WTC11 (cell line): ENCODE measurements at regions not wholly inside any gene's neighbourhood (a gene's known extent, or its start where the extent isn't known, plus 50 kb on each side); places are given as distances from the start of the nearest gene placed in this dataset.

Source experiments
- ATAC-seq: fragments of 200-7000 bp; cut with Tn5 transposase; 2 replicates; pipeline ENCODE4 v1.10.0; 2021; ENCODE audit warnings: mild to moderate bottlenecking, moderate library complexity
- CTCF ChIA-PET: fragments of 300-600 bp; sonication (Branson Sonifier 250); formaldehyde crosslinking; loops from one replicate; lab custom pipeline; 2021; ENCODE audit warnings: antibody characterized with exemption; lab: Charles Lee
- POLR2A ChIA-PET: fragments of 350-600 bp; sonication (Branson Sonifier 250); formaldehyde crosslinking; loops from one replicate; lab custom pipeline; 2021; ENCODE audit warnings: antibody characterized with exemption; lab: Charles Lee
- DNase-seq: peaks from one replicate; pipeline ENCODE4 v3.0.0; 2021; ENCODE audit warnings: low spot score
- H3K27ac Mint-ChIP-seq: 2 replicates; pipeline ENCODE4 v1.8.0; 2021; ENCODE audit warnings: mixed read lengths
- H3K27me3 Mint-ChIP-seq: 2 replicates; pipeline ENCODE4 v1.8.0; 2021; ENCODE audit warnings: low read depth, mild to moderate bottlenecking, moderate library complexity, mixed read lengths
- H3K36me3 Mint-ChIP-seq: 2 replicates; pipeline ENCODE4 v1.8.0; 2021; ENCODE audit warnings: mixed read lengths
- H3K4me1 Mint-ChIP-seq: 2 replicates; pipeline ENCODE4 v1.8.0; 2022; ENCODE audit warnings: mixed read lengths
- H3K4me3 Mint-ChIP-seq: 2 replicates; pipeline ENCODE4 v1.8.0; 2021; ENCODE audit warnings: mild to moderate bottlenecking, moderate library complexity, mixed read lengths
- H3K9me3 Mint-ChIP-seq: 2 replicates; pipeline ENCODE4 v1.8.0; 2021; ENCODE audit warnings: mixed read lengths
- CBFB ChIP-seq: sonication (generic); formaldehyde crosslinking; IDR thresholded peaks from 2 replicates; pipeline ENCODE4 v1.8.1; 2022; ENCODE audit warnings: mild to moderate bottlenecking, low read depth, missing genetic modification reagents
- FOXK1 ChIP-seq: sonication (generic); formaldehyde crosslinking; IDR thresholded peaks from 2 replicates; pipeline ENCODE4 v1.8.0; 2022; ENCODE audit warnings: mild to moderate bottlenecking, moderate library complexity, missing genetic modification reagents
- GABPB1 ChIP-seq: sonication (generic); formaldehyde crosslinking; IDR thresholded peaks from 2 replicates; pipeline ENCODE4 v1.8.1; 2023; ENCODE audit warnings: mild to moderate bottlenecking, missing genetic modification reagents
- GTF2I ChIP-seq: fragments of 250-450 bp; sonication (Bioruptor Pico); conservative IDR thresholded peaks from 2 replicates; pipeline ENCODE4 v1.4.0; 2021; ENCODE audit warnings: mild to moderate bottlenecking
- HMGA2 ChIP-seq: fragments of 250-450 bp; sonication (Bioruptor Pico); IDR thresholded peaks from 2 replicates; pipeline ENCODE4 v1.4.0; 2021; ENCODE audit warnings: mild to moderate bottlenecking, moderate library complexity
- JUN ChIP-seq: sonication (generic); formaldehyde crosslinking; IDR thresholded peaks from 2 replicates; pipeline ENCODE4 v1.8.0; 2023; ENCODE audit warnings: mild to moderate bottlenecking, missing genetic modification reagents
- NFE2L1 ChIP-seq: sonication (generic); formaldehyde crosslinking; IDR thresholded peaks from 2 replicates; pipeline ENCODE4 v1.8.1; 2023; ENCODE audit warnings: missing genetic modification reagents
- OVOL2 ChIP-seq: fragments of 250-450 bp; sonication (Bioruptor Pico); IDR thresholded peaks from 2 replicates; pipeline ENCODE4 v1.9.0; 2021; ENCODE audit warnings: mild to moderate bottlenecking, borderline replicate concordance
- SMAD3 ChIP-seq: sonication (generic); formaldehyde crosslinking; IDR thresholded peaks from 2 replicates; pipeline ENCODE4 v1.8.0; 2022; ENCODE audit warnings: missing genetic modification reagents, mild to moderate bottlenecking, borderline replicate concordance
- TEAD1 ChIP-seq: sonication (generic); formaldehyde crosslinking; IDR thresholded peaks from 2 replicates; pipeline ENCODE4 v1.8.0; 2022; ENCODE audit warnings: mild to moderate bottlenecking, missing genetic modification reagents
- ZNF121 ChIP-seq: sonication (generic); formaldehyde crosslinking; IDR thresholded peaks from 2 replicates; pipeline ENCODE4 v1.8.0; 2023; ENCODE audit warnings: missing genetic modification reagents
- ZNF232 ChIP-seq: sonication (generic); formaldehyde crosslinking; IDR thresholded peaks from 2 replicates; pipeline ENCODE4 v1.8.0; 2022; ENCODE audit warnings: mild to moderate bottlenecking, missing genetic modification reagents
- ZNF317 ChIP-seq: sonication (generic); formaldehyde crosslinking; IDR thresholded peaks from 2 replicates; pipeline ENCODE4 v1.8.1; 2023; ENCODE audit warnings: low read depth, mild to moderate bottlenecking, moderate library complexity, missing genetic modification reagents, borderline replicate concordance
- ZNF416 ChIP-seq: fragments of 250-450 bp; sonication (Bioruptor Pico); IDR thresholded peaks from 2 replicates; pipeline ENCODE4 v1.9.0; 2021; ENCODE audit warnings: mild to moderate bottlenecking, inconsistent platforms
- ZNF423 ChIP-seq: fragments of 250-450 bp; sonication (Bioruptor Pico); IDR thresholded peaks from 2 replicates; pipeline ENCODE4 v2.1.2; 2022; ENCODE audit warnings: mild to moderate bottlenecking, moderate library complexity
- ZNF671 ChIP-seq: fragments of 250-450 bp; sonication (Bioruptor Pico); IDR thresholded peaks from 2 replicates; pipeline ENCODE4 v1.8.0; 2021; ENCODE audit warnings: mild to moderate bottlenecking
- TF ChIP-seq, protein P1 (sequence below): fragments of 250-450 bp; sonication (Bioruptor Pico); IDR thresholded peaks from 2 replicates; pipeline ENCODE4 v1.9.0; 2021; ENCODE audit warnings: mild to moderate bottlenecking
- TF ChIP-seq, protein P2 (sequence below): sonication (generic); formaldehyde crosslinking; IDR thresholded peaks from 2 replicates; pipeline ENCODE4 v1.8.0; 2022; ENCODE audit warnings: mild to moderate bottlenecking, missing genetic modification reagents
- TF ChIP-seq, protein P3 (sequence below): sonication (generic); formaldehyde crosslinking; IDR thresholded peaks from 2 replicates; pipeline ENCODE4 v1.8.0; 2022; ENCODE audit warnings: mild to moderate bottlenecking, missing genetic modification reagents
- TF ChIP-seq, protein P4 (sequence below): sonication (generic); formaldehyde crosslinking; IDR thresholded peaks from 2 replicates; pipeline ENCODE4 v1.8.1; 2022; ENCODE audit warnings: mild to moderate bottlenecking, missing genetic modification reagents, moderate library complexity, borderline replicate concordance
- TF ChIP-seq, protein P5 (sequence below): sonication (generic); formaldehyde crosslinking; IDR thresholded peaks from 2 replicates; pipeline ENCODE4 v1.8.1; 2022; ENCODE audit warnings: low read depth, mild to moderate bottlenecking, moderate library complexity, missing genetic modification reagents, borderline replicate concordance
- TF ChIP-seq, protein P6 (sequence below): fragments of 250-450 bp; sonication (Bioruptor Pico); IDR thresholded peaks from 2 replicates; pipeline ENCODE4 v1.8.0; 2021; ENCODE audit warnings: mild to moderate bottlenecking
- TF ChIP-seq, protein P7 (sequence below): sonication (generic); formaldehyde crosslinking; IDR thresholded peaks from 2 replicates; pipeline ENCODE4 v1.8.1; 2023; ENCODE audit warnings: mild to moderate bottlenecking, moderate library complexity, missing genetic modification reagents

DNA sequence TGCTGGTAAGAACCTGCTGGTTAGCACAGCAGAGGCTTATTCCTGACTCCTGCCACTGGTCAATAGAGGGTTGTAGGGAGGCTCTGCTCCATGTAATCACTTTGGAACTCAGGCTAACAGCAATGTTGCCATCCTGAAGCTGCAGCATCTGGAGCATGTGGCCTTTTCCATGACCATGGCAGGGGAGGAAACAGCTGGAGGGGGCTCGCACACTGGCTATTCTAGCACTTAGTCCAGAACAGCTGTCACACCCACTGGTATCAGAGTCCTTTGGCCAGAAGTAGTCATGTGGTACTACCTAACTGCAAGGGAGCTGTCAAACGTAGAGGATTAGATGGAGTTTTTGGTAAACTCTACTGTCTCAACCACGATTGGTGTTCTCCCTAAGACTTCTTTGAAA lies 450.0 kb downstream of the RPS24 start:
- CTCF ChIA-PET: interaction anchor here (0.5 kb wide), 1 partner anchor 1001 kb away, joined by 3 read pairs; no protein-coding TSS in a partner anchor

DNA sequence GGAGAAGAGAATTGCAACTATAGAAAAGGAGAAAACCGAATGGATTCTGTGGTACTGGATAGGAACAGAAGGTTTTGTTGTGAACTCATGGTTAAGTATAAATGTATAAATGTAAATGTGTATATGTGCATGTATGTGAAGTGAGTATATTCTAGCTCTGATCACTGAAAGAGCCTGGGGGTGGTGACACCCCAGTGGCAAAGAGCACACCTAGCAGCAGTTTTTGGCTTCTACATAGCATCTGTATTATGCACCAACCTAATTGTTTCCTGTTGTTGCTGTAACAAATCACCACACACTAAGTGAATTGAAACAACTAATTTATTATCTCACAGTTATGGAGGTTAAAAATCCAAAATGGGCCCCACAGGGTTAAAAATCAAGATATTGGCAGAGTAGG lies 455.4 kb downstream of the RPS24 start:
- ChIA-PET CTCF (no interaction called here), POLR2A (no interaction called here)
- DNase-seq: no peak
- Mint-ChIP-seq H3K9me3 (peaks cover 53% of the 10 kb centered on the region), H3K4me3 (no peak overlapping the region), H3K27me3 (peaks cover 10% of the 10 kb centered on the region)
- no peak for TF ChIP-seq TEAD1
- no peak for TF ChIP-seq OVOL2 (CRISPR knock-in tag)
- no peak for TF ChIP-seq ZNF317
- TF ChIP-seq ZNF423 (CRISPR knock-in tag): no peak
- TF ChIP-seq JUN (CRISPR knock-in tag): no peak
- TF ChIP-seq, all 79 proteins: peak for 0
- Mint-ChIP-seq H3K27ac (no peak overlapping the region), H3K36me3 (peaks cover 28% of the 10 kb centered on the region), H3K4me1 (no peaks in the 10 kb centered on the region)
- no peak for ATAC-seq

More for the DNA sequence above, 450.0 kb downstream of the RPS24 start:
- ATAC-seq: no peak
- H3K36me3 Mint-ChIP-seq: peaks cover 2% of the 10 kb centered on the region; the same call in 1 of the 2 replicates
- no peaks in the 10 kb centered on the region for H3K4me1 Mint-ChIP-seq
- H3K4me3 Mint-ChIP-seq: no peak overlapping the region
- H3K27ac Mint-ChIP-seq: no peak overlapping the region
- no peak for TF ChIP-seq ZNF416 (CRISPR knock-in tag)
- TF ChIP-seq GTF2I (CRISPR knock-in tag): no peak
- TF ChIP-seq HMGA2 (CRISPR knock-in tag): no peak
- no peak for TF ChIP-seq ZNF232 (CRISPR knock-in tag)
- TF ChIP-seq, protein P1, sequence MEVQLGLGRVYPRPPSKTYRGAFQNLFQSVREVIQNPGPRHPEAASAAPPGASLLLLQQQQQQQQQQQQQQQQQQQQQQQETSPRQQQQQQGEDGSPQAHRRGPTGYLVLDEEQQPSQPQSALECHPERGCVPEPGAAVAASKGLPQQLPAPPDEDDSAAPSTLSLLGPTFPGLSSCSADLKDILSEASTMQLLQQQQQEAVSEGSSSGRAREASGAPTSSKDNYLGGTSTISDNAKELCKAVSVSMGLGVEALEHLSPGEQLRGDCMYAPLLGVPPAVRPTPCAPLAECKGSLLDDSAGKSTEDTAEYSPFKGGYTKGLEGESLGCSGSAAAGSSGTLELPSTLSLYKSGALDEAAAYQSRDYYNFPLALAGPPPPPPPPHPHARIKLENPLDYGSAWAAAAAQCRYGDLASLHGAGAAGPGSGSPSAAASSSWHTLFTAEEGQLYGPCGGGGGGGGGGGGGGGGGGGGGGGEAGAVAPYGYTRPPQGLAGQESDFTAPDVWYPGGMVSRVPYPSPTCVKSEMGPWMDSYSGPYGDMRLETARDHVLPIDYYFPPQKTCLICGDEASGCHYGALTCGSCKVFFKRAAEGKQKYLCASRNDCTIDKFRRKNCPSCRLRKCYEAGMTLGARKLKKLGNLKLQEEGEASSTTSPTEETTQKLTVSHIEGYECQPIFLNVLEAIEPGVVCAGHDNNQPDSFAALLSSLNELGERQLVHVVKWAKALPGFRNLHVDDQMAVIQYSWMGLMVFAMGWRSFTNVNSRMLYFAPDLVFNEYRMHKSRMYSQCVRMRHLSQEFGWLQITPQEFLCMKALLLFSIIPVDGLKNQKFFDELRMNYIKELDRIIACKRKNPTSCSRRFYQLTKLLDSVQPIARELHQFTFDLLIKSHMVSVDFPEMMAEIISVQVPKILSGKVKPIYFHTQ: no peak
- TF ChIP-seq, protein P2, sequence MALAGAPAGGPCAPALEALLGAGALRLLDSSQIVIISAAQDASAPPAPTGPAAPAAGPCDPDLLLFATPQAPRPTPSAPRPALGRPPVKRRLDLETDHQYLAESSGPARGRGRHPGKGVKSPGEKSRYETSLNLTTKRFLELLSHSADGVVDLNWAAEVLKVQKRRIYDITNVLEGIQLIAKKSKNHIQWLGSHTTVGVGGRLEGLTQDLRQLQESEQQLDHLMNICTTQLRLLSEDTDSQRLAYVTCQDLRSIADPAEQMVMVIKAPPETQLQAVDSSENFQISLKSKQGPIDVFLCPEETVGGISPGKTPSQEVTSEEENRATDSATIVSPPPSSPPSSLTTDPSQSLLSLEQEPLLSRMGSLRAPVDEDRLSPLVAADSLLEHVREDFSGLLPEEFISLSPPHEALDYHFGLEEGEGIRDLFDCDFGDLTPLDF (CRISPR knock-in tag): no peak
- TF ChIP-seq, protein P3, sequence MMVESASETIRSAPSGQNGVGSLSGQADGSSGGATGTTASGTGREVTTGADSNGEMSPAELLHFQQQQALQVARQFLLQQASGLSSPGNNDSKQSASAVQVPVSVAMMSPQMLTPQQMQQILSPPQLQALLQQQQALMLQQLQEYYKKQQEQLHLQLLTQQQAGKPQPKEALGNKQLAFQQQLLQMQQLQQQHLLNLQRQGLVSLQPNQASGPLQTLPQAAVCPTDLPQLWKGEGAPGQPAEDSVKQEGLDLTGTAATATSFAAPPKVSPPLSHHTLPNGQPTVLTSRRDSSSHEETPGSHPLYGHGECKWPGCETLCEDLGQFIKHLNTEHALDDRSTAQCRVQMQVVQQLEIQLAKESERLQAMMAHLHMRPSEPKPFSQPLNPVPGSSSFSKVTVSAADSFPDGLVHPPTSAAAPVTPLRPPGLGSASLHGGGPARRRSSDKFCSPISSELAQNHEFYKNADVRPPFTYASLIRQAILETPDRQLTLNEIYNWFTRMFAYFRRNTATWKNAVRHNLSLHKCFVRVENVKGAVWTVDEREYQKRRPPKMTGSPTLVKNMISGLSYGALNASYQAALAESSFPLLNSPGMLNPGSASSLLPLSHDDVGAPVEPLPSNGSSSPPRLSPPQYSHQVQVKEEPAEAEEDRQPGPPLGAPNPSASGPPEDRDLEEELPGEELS: no peak
- TF ChIP-seq, protein P4, sequence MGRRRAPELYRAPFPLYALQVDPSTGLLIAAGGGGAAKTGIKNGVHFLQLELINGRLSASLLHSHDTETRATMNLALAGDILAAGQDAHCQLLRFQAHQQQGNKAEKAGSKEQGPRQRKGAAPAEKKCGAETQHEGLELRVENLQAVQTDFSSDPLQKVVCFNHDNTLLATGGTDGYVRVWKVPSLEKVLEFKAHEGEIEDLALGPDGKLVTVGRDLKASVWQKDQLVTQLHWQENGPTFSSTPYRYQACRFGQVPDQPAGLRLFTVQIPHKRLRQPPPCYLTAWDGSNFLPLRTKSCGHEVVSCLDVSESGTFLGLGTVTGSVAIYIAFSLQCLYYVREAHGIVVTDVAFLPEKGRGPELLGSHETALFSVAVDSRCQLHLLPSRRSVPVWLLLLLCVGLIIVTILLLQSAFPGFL: no peak
- no peak for TF ChIP-seq GABPB1 (CRISPR knock-in tag)
- TF ChIP-seq SMAD3 (CRISPR knock-in tag): no peak
- no peak for TF ChIP-seq FOXK1 (CRISPR knock-in tag)
- no peak for TF ChIP-seq NFE2L1 (CRISPR knock-in tag)
- no peak for TF ChIP-seq CBFB (CRISPR knock-in tag)
- POLR2A ChIA-PET: interaction anchor here (0.5 kb wide), 1 partner anchor 672 kb away, joined by 4 read pairs; no protein-coding TSS in a partner anchor
- no peak for DNase-seq
- peaks cover 2% of the 10 kb centered on the region; the same call in 1 of the 2 replicates for H3K27me3 Mint-ChIP-seq
- H3K9me3 Mint-ChIP-seq: peaks cover 4% of the 10 kb centered on the region

DNA sequence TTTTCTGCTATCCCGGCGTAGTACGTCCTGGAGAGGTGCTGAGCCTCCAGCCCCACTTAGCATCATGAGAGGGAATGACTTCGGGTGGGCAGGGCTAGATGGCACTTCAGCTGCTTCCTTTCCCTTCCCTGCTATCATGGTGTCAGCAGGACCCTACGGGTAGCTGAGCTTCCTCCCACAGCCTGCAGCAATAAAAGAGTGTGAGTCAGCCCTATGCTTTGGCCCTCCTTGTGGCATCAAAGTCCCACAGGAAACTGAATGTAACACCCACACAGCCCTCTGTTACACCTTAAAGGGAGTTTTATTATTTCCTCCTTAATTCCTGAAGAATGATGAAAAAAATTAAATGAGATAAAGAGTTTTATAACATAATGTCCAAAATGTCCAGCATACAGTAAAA lies 458.1 kb downstream of the RPS24 start:
- no peak for ATAC-seq
- no peak overlapping the region for H3K4me3 Mint-ChIP-seq
- H3K27ac Mint-ChIP-seq: no peak overlapping the region
- peaks cover 61% of the 10 kb centered on the region for H3K9me3 Mint-ChIP-seq
- POLR2A ChIA-PET: no interaction called here
- H3K4me1 Mint-ChIP-seq: no peaks in the 10 kb centered on the region
- DNase-seq: no peak
- peaks cover 10% of the 10 kb centered on the region for H3K27me3 Mint-ChIP-seq
- H3K36me3 Mint-ChIP-seq: peaks cover 30% of the 10 kb centered on the region
- CTCF ChIA-PET: no interaction called here
- TF ChIP-seq ZNF671 (CRISPR knock-in tag) (no peak), FOXK1 (CRISPR knock-in tag) (no peak), ZNF423 (CRISPR knock-in tag) (no peak), ZNF121 (CRISPR knock-in tag) (no peak)
- TF ChIP-seq, protein P5, sequence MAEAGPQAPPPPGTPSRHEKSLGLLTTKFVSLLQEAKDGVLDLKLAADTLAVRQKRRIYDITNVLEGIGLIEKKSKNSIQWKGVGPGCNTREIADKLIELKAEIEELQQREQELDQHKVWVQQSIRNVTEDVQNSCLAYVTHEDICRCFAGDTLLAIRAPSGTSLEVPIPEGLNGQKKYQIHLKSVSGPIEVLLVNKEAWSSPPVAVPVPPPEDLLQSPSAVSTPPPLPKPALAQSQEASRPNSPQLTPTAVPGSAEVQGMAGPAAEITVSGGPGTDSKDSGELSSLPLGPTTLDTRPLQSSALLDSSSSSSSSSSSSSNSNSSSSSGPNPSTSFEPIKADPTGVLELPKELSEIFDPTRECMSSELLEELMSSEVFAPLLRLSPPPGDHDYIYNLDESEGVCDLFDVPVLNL (CRISPR knock-in tag): no peak
- TF ChIP-seq, protein P6, sequence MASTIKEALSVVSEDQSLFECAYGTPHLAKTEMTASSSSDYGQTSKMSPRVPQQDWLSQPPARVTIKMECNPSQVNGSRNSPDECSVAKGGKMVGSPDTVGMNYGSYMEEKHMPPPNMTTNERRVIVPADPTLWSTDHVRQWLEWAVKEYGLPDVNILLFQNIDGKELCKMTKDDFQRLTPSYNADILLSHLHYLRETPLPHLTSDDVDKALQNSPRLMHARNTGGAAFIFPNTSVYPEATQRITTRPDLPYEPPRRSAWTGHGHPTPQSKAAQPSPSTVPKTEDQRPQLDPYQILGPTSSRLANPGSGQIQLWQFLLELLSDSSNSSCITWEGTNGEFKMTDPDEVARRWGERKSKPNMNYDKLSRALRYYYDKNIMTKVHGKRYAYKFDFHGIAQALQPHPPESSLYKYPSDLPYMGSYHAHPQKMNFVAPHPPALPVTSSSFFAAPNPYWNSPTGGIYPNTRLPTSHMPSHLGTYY (CRISPR knock-in tag): no peak
- TF ChIP-seq, protein P7, sequence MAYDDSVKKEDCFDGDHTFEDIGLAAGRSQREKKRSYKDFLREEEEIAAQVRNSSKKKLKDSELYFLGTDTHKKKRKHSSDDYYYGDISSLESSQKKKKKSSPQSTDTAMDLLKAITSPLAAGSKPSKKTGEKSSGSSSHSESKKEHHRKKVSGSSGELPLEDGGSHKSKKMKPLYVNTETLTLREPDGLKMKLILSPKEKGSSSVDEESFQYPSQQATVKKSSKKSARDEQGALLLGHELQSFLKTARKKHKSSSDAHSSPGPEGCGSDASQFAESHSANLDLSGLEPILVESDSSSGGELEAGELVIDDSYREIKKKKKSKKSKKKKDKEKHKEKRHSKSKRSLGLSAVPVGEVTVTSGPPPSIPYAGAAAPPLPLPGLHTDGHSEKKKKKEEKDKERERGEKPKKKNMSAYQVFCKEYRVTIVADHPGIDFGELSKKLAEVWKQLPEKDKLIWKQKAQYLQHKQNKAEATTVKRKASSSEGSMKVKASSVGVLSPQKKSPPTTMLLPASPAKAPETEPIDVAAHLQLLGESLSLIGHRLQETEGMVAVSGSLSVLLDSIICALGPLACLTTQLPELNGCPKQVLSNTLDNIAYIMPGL (CRISPR knock-in tag): no peak
